Neural cell (in vitro differentiated cells): ENCODE measurements at regions not wholly inside any gene's neighbourhood (a gene's known extent, or its start where the extent isn't known, plus 50 kb on each side); places are given as distances from the start of the nearest gene placed in this dataset.
"Not testable (repeated sequence)": the region's sequence is repeated elsewhere in the genome, so short reads cannot be mapped to it uniquely, and the experiment has no call there.

Experiments
- EP300 ChIP-seq: fragments of 450-650 bp; conservative IDR thresholded peaks from 2 replicates; pipeline ENCODE4 v1.6.1; 2014; ENCODE audit warnings: antibody characterized with exemption, mild to moderate bottlenecking, moderate library complexity; ENCODE audit not compliant: poor library complexity, severe bottlenecking
- EZH2 ChIP-seq: fragments of 200-600, 300-800 bp; shearing (Covaris generic), sonication (generic); IDR thresholded peaks from 2 replicates; pipeline ENCODE4 v1.6.1; 2014; ENCODE audit warnings: antibody characterized with exemption, low read length, borderline replicate concordance, mild to moderate bottlenecking; ENCODE audit not compliant: insufficient read depth, poor library complexity, severe bottlenecking
- POLR2AphosphoS5 ChIP-seq: IDR thresholded peaks from 2 replicates; pipeline ENCODE4 v1.6.1; 2012
- RAD21 ChIP-seq: fragments of 450-650 bp; conservative IDR thresholded peaks from 2 replicates; pipeline ENCODE4 v1.6.1; 2014; ENCODE audit warnings: antibody characterized with exemption, mild to moderate bottlenecking, moderate library complexity
- SMC3 ChIP-seq: fragments of 450-650 bp; conservative IDR thresholded peaks from 2 replicates; pipeline ENCODE4 v1.6.1; 2014; ENCODE audit warnings: antibody characterized with exemption, mild to moderate bottlenecking, moderate library complexity; ENCODE audit not compliant: poor library complexity
- TAF1 ChIP-seq: IDR thresholded peaks from 2 replicates; pipeline ENCODE4 v1.6.1; 2012; ENCODE audit warnings: low read depth
- TF ChIP-seq, protein P1 (sequence below): fragments of 450-650 bp; IDR thresholded peaks from 2 replicates; pipeline ENCODE4 v1.5.1; 2014; ENCODE audit warnings: antibody characterized with exemption, mild to moderate bottlenecking, moderate library complexity; ENCODE audit not compliant: poor library complexity, severe bottlenecking
- TF ChIP-seq, protein P2 (sequence below): IDR thresholded peaks from 2 replicates; pipeline ENCODE4 v1.6.1; 2012; ENCODE audit warnings: borderline replicate concordance

DNA sequence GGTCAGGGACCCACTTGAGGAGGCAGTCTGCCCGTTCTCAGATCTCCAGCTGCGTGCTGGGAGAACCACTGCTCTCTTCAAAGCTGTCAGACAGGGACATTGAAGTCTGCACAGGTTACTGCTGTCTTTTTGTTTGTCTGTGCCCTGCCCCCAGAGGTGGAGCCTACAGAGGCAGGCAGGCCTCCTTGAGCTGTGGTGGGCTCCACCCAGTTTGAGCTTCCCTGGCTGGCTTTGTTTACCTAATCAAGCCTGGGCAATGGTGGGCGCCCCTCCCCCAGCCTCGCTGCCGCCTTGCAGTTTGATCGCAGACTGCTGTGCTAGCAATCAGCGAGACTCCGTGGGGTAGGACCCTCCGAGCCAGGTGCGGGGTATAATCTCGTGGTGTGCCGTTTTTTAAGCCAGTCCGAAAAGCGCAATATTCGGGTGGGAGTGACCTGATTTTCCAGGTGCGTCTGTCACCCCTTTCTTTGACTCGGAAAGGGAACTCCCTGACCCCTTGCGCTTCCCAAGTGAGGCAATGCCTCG is 375.4 kb downstream of the HTR1B start:
- TF ChIP-seq, protein P1, sequence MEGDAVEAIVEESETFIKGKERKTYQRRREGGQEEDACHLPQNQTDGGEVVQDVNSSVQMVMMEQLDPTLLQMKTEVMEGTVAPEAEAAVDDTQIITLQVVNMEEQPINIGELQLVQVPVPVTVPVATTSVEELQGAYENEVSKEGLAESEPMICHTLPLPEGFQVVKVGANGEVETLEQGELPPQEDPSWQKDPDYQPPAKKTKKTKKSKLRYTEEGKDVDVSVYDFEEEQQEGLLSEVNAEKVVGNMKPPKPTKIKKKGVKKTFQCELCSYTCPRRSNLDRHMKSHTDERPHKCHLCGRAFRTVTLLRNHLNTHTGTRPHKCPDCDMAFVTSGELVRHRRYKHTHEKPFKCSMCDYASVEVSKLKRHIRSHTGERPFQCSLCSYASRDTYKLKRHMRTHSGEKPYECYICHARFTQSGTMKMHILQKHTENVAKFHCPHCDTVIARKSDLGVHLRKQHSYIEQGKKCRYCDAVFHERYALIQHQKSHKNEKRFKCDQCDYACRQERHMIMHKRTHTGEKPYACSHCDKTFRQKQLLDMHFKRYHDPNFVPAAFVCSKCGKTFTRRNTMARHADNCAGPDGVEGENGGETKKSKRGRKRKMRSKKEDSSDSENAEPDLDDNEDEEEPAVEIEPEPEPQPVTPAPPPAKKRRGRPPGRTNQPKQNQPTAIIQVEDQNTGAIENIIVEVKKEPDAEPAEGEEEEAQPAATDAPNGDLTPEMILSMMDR, result not testable (repeated sequence)
- TF ChIP-seq EZH2, EP300, POLR2AphosphoS5, TAF1, RAD21, SMC3: not testable (repeated sequence)
- TF ChIP-seq, protein P2, sequence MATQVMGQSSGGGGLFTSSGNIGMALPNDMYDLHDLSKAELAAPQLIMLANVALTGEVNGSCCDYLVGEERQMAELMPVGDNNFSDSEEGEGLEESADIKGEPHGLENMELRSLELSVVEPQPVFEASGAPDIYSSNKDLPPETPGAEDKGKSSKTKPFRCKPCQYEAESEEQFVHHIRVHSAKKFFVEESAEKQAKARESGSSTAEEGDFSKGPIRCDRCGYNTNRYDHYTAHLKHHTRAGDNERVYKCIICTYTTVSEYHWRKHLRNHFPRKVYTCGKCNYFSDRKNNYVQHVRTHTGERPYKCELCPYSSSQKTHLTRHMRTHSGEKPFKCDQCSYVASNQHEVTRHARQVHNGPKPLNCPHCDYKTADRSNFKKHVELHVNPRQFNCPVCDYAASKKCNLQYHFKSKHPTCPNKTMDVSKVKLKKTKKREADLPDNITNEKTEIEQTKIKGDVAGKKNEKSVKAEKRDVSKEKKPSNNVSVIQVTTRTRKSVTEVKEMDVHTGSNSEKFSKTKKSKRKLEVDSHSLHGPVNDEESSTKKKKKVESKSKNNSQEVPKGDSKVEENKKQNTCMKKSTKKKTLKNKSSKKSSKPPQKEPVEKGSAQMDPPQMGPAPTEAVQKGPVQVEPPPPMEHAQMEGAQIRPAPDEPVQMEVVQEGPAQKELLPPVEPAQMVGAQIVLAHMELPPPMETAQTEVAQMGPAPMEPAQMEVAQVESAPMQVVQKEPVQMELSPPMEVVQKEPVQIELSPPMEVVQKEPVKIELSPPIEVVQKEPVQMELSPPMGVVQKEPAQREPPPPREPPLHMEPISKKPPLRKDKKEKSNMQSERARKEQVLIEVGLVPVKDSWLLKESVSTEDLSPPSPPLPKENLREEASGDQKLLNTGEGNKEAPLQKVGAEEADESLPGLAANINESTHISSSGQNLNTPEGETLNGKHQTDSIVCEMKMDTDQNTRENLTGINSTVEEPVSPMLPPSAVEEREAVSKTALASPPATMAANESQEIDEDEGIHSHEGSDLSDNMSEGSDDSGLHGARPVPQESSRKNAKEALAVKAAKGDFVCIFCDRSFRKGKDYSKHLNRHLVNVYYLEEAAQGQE, result not testable (repeated sequence)
